WTC11 (cell line): ENCODE measurements at regions not wholly inside any gene's neighbourhood (a gene's known extent, or its start where the extent isn't known, plus 50 kb on each side); places are given as distances from the start of the nearest gene placed in this dataset.

Experiments used
- TF ChIP-seq, protein P1 (sequence below): sonication (generic); formaldehyde crosslinking; IDR thresholded peaks from 2 replicates; pipeline ENCODE4 v1.8.0; 2023; ENCODE audit warnings: missing genetic modification reagents, mild to moderate bottlenecking, borderline replicate concordance
- TF ChIP-seq, protein P2 (sequence below): fragments of 200-600 bp; IDR thresholded peaks from 2 replicates; pipeline ENCODE4 v1.8.0; 2022; ENCODE audit warnings: antibody characterized with exemption
- TF ChIP-seq, protein P3 (sequence below): sonication (generic); formaldehyde crosslinking; IDR thresholded peaks from 2 replicates; pipeline ENCODE4 v1.8.0; 2022; ENCODE audit warnings: mild to moderate bottlenecking, missing genetic modification reagents
- TF ChIP-seq, protein P4 (sequence below): sonication (generic); formaldehyde crosslinking; IDR thresholded peaks from 2 replicates; pipeline ENCODE4 v1.8.1; 2023; ENCODE audit warnings: mild to moderate bottlenecking, missing genetic modification reagents
- TF ChIP-seq, protein P5 (sequence below): sonication (generic); formaldehyde crosslinking; IDR thresholded peaks from 2 replicates; pipeline ENCODE4 v1.8.1; 2023; ENCODE audit warnings: mild to moderate bottlenecking, missing genetic modification reagents, moderate library complexity

DNA sequence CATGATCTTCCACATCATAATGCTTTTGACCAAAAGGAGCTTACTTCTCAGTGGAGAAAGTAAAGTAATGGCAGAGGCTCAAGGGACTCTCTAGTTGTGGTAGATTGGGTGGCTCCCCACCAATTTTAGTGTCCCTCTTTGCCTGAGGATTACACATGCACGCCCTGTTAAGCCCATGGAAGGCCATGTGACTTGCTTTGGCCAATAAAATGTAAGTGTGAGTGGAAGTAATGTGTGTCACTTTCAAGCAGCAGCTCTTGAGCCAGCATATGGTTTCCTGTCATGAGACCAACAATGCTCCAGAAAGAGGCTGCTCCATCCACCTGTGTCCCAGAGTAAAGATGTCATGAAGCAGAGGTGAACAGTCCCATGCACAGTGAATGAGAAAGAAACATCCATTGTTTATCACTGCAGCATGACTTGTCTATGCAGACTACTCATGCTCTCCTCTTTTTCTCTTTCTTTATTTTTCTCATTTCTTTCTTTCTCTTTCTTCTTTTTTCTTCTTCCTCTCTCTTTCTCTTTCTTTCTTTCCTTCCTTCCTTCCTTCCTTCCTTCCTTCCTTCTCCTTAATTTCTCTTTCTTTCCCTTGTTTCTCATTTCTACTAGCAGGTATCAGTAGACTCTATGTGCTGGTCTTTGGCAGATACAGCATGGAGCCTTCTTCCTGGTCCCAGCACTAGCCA is 57.3 kb upstream of the EGFLAM start:
- TF ChIP-seq, protein P1, sequence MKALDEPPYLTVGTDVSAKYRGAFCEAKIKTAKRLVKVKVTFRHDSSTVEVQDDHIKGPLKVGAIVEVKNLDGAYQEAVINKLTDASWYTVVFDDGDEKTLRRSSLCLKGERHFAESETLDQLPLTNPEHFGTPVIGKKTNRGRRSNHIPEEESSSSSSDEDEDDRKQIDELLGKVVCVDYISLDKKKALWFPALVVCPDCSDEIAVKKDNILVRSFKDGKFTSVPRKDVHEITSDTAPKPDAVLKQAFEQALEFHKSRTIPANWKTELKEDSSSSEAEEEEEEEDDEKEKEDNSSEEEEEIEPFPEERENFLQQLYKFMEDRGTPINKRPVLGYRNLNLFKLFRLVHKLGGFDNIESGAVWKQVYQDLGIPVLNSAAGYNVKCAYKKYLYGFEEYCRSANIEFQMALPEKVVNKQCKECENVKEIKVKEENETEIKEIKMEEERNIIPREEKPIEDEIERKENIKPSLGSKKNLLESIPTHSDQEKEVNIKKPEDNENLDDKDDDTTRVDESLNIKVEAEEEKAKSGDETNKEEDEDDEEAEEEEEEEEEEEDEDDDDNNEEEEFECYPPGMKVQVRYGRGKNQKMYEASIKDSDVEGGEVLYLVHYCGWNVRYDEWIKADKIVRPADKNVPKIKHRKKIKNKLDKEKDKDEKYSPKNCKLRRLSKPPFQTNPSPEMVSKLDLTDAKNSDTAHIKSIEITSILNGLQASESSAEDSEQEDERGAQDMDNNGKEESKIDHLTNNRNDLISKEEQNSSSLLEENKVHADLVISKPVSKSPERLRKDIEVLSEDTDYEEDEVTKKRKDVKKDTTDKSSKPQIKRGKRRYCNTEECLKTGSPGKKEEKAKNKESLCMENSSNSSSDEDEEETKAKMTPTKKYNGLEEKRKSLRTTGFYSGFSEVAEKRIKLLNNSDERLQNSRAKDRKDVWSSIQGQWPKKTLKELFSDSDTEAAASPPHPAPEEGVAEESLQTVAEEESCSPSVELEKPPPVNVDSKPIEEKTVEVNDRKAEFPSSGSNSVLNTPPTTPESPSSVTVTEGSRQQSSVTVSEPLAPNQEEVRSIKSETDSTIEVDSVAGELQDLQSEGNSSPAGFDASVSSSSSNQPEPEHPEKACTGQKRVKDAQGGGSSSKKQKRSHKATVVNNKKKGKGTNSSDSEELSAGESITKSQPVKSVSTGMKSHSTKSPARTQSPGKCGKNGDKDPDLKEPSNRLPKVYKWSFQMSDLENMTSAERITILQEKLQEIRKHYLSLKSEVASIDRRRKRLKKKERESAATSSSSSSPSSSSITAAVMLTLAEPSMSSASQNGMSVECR (CRISPR knock-in tag) = no peak
- TF ChIP-seq, protein P2, sequence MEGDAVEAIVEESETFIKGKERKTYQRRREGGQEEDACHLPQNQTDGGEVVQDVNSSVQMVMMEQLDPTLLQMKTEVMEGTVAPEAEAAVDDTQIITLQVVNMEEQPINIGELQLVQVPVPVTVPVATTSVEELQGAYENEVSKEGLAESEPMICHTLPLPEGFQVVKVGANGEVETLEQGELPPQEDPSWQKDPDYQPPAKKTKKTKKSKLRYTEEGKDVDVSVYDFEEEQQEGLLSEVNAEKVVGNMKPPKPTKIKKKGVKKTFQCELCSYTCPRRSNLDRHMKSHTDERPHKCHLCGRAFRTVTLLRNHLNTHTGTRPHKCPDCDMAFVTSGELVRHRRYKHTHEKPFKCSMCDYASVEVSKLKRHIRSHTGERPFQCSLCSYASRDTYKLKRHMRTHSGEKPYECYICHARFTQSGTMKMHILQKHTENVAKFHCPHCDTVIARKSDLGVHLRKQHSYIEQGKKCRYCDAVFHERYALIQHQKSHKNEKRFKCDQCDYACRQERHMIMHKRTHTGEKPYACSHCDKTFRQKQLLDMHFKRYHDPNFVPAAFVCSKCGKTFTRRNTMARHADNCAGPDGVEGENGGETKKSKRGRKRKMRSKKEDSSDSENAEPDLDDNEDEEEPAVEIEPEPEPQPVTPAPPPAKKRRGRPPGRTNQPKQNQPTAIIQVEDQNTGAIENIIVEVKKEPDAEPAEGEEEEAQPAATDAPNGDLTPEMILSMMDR = no peak
- TF ChIP-seq, protein P3, sequence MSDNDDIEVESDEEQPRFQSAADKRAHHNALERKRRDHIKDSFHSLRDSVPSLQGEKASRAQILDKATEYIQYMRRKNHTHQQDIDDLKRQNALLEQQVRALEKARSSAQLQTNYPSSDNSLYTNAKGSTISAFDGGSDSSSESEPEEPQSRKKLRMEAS (CRISPR knock-in tag) = no peak
- TF ChIP-seq, protein P4, sequence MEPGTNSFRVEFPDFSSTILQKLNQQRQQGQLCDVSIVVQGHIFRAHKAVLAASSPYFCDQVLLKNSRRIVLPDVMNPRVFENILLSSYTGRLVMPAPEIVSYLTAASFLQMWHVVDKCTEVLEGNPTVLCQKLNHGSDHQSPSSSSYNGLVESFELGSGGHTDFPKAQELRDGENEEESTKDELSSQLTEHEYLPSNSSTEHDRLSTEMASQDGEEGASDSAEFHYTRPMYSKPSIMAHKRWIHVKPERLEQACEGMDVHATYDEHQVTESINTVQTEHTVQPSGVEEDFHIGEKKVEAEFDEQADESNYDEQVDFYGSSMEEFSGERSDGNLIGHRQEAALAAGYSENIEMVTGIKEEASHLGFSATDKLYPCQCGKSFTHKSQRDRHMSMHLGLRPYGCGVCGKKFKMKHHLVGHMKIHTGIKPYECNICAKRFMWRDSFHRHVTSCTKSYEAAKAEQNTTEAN = no peak
- TF ChIP-seq, protein P5, sequence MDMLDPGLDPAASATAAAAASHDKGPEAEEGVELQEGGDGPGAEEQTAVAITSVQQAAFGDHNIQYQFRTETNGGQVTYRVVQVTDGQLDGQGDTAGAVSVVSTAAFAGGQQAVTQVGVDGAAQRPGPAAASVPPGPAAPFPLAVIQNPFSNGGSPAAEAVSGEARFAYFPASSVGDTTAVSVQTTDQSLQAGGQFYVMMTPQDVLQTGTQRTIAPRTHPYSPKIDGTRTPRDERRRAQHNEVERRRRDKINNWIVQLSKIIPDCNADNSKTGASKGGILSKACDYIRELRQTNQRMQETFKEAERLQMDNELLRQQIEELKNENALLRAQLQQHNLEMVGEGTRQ (CRISPR knock-in tag) = no peak
